ENCODE measurements at regions not wholly inside any gene's neighbourhood (a gene's known extent, or its start where the extent isn't known, plus 50 kb on each side); places are given as distances from the start of the nearest gene placed in this dataset.

- Mint-ChIP-seq H3K27me3 (no peaks in the 10 kb centered on the region), H3K36me3 (ENCODE audit: insufficient read depth) (no peaks in the 10 kb centered on the region)
- ATAC-seq (replicated peaks; ENCODE audit: extremely low read depth, poor library complexity, severe bottlenecking): no peak
Measured at GRCh38 chr18:75839041-75839440, 411.5 kb upstream of the SMIM21 start.

GRCh38 chr18:75837316-75837715 is 409.8 kb upstream of the SMIM21 start:
- H3K36me3 Mint-ChIP-seq (ENCODE audit: insufficient read depth): no peaks in the 10 kb centered on the region
- ATAC-seq (replicated peaks; ENCODE audit: extremely low read depth, poor library complexity, severe bottlenecking) (no peak), DNase-seq (ENCODE audit: low spot score in 2 of 2) (no peak)
- H3K4me3 Mint-ChIP-seq: no peak overlapping the region
- H3K27me3 Mint-ChIP-seq: no peaks in the 10 kb centered on the region
- H3K4me1 Mint-ChIP-seq: no peaks in the 10 kb centered on the region
- no peaks in the 10 kb centered on the region for H3K9me3 Mint-ChIP-seq
- no peak overlapping the region for H3K27ac Mint-ChIP-seq (ENCODE audit: low read depth)

More at GRCh38 chr18:75839041-75839440, 411.5 kb upstream of the SMIM21 start:
- H3K9me3 Mint-ChIP-seq: no peaks in the 10 kb centered on the region
- no peak overlapping the region for H3K4me3 Mint-ChIP-seq
- no peak overlapping the region for H3K27ac Mint-ChIP-seq (ENCODE audit: low read depth)
- no peaks in the 10 kb centered on the region for H3K4me1 Mint-ChIP-seq
- no peak for DNase-seq (ENCODE audit: low spot score in 2 of 2)

- Mint-ChIP-seq H3K9me3 (no peaks in the 10 kb centered on the region), H3K27ac (ENCODE audit: low read depth) (no peak overlapping the region), H3K27me3 (no peaks in the 10 kb centered on the region), H3K4me3 (no peak overlapping the region), H3K4me1 (no peaks in the 10 kb centered on the region), H3K36me3 (ENCODE audit: insufficient read depth) (no peaks in the 10 kb centered on the region)
- DNase-seq (ENCODE audit: low spot score in 2 of 2) (no peak), ATAC-seq (replicated peaks; ENCODE audit: extremely low read depth, poor library complexity, severe bottlenecking) (no peak)
Measured at GRCh38 chr18:75836516-75836915, 409.0 kb upstream of the SMIM21 start.

GRCh38 chr18:75831960-75832359 is 404.5 kb upstream of the SMIM21 start:
- H3K27ac Mint-ChIP-seq (ENCODE audit: low read depth): no peak overlapping the region
- ATAC-seq (replicated peaks; ENCODE audit: extremely low read depth, poor library complexity, severe bottlenecking) (no peak), DNase-seq (ENCODE audit: low spot score in 2 of 2) (no peak)
- no peak overlapping the region for H3K4me3 Mint-ChIP-seq
- H3K27me3 Mint-ChIP-seq: no peaks in the 10 kb centered on the region
- no peaks in the 10 kb centered on the region for H3K4me1 Mint-ChIP-seq
- H3K36me3 Mint-ChIP-seq (ENCODE audit: insufficient read depth): no peaks in the 10 kb centered on the region
- no peaks in the 10 kb centered on the region for H3K9me3 Mint-ChIP-seq

- no peak for DNase-seq (ENCODE audit: low spot score in 2 of 2)
- Mint-ChIP-seq H3K36me3 (ENCODE audit: insufficient read depth) (no peaks in the 10 kb centered on the region), H3K9me3 (peaks cover 8% of the 10 kb centered on the region), H3K27ac (ENCODE audit: low read depth) (no peak overlapping the region), H3K4me3 (no peak overlapping the region), H3K27me3 (no peaks in the 10 kb centered on the region), H3K4me1 (no peaks in the 10 kb centered on the region)
- ATAC-seq (replicated peaks; ENCODE audit: extremely low read depth, poor library complexity, severe bottlenecking): no peak
Measured at GRCh38 chr18:75830828-75831227, 403.3 kb upstream of the SMIM21 start.

- DNase-seq (ENCODE audit: low spot score in 2 of 2): no peak
- H3K9me3 Mint-ChIP-seq: peaks cover 9% of the 10 kb centered on the region
- no peak for ATAC-seq (replicated peaks; ENCODE audit: extremely low read depth, poor library complexity, severe bottlenecking)
- H3K36me3 Mint-ChIP-seq (ENCODE audit: insufficient read depth): no peaks in the 10 kb centered on the region
- no peak overlapping the region for H3K4me3 Mint-ChIP-seq
- H3K27me3 Mint-ChIP-seq: no peaks in the 10 kb centered on the region
- no peaks in the 10 kb centered on the region for H3K4me1 Mint-ChIP-seq
- no peak overlapping the region for H3K27ac Mint-ChIP-seq (ENCODE audit: low read depth)
Measured at GRCh38 chr18:75829091-75829490, 401.6 kb upstream of the SMIM21 start.

- no peaks in the 10 kb centered on the region for H3K36me3 Mint-ChIP-seq (ENCODE audit: insufficient read depth)
Measured at GRCh38 chr18:75828379-75828778, 400.9 kb upstream of the SMIM21 start.

GRCh38 chr18:75827751-75828287 is 400.3 kb upstream of the SMIM21 start:
- H3K4me1 Mint-ChIP-seq: no peaks in the 10 kb centered on the region
- no peak overlapping the region for H3K27ac Mint-ChIP-seq (ENCODE audit: low read depth)
- no peak for ATAC-seq (replicated peaks; ENCODE audit: extremely low read depth, poor library complexity, severe bottlenecking)
- peaks cover 9% of the 10 kb centered on the region for H3K9me3 Mint-ChIP-seq
- H3K4me3 Mint-ChIP-seq: no peak overlapping the region
- no peaks in the 10 kb centered on the region for H3K27me3 Mint-ChIP-seq
- no peak for DNase-seq (ENCODE audit: low spot score in 2 of 2)
- H3K36me3 Mint-ChIP-seq (ENCODE audit: insufficient read depth): no peaks in the 10 kb centered on the region

More at GRCh38 chr18:75828379-75828778, 400.9 kb upstream of the SMIM21 start:
- no peak overlapping the region for H3K4me3 Mint-ChIP-seq
- no peaks in the 10 kb centered on the region for H3K27me3 Mint-ChIP-seq
- H3K4me1 Mint-ChIP-seq: no peaks in the 10 kb centered on the region
- DNase-seq (ENCODE audit: low spot score in 2 of 2) (no peak), ATAC-seq (replicated peaks; ENCODE audit: extremely low read depth, poor library complexity, severe bottlenecking) (no peak)
- H3K27ac Mint-ChIP-seq (ENCODE audit: low read depth): no peak overlapping the region
- peaks cover 9% of the 10 kb centered on the region for H3K9me3 Mint-ChIP-seq

- ATAC-seq (replicated peaks; ENCODE audit: extremely low read depth, poor library complexity, severe bottlenecking) (no peak), DNase-seq (ENCODE audit: low spot score in 2 of 2) (no peak)
- no peak overlapping the region for H3K4me3 Mint-ChIP-seq
- peaks cover 16% of the 10 kb centered on the region for H3K9me3 Mint-ChIP-seq
- H3K27ac Mint-ChIP-seq (ENCODE audit: low read depth): no peak overlapping the region
- H3K4me1 Mint-ChIP-seq: no peaks in the 10 kb centered on the region
- H3K27me3 Mint-ChIP-seq: no peaks in the 10 kb centered on the region
- H3K36me3 Mint-ChIP-seq (ENCODE audit: insufficient read depth): no peaks in the 10 kb centered on the region
Measured at GRCh38 chr18:75824661-75825060, 397.2 kb upstream of the SMIM21 start.

GRCh38 chr18:75823471-75823870 is 396.0 kb upstream of the SMIM21 start:
- no peak for DNase-seq (ENCODE audit: low spot score in 2 of 2)
- H3K4me3 Mint-ChIP-seq: no peak overlapping the region

GRCh38 chr18:75818383-75818782 is 390.9 kb upstream of the SMIM21 start:
- Mint-ChIP-seq H3K4me1 (no peaks in the 10 kb centered on the region), H3K27me3 (no peaks in the 10 kb centered on the region), H3K36me3 (ENCODE audit: insufficient read depth) (no peaks in the 10 kb centered on the region), H3K4me3 (no peak overlapping the region), H3K9me3 (peaks cover 7% of the 10 kb centered on the region), H3K27ac (ENCODE audit: low read depth) (no peak overlapping the region)
- no peak for ATAC-seq (replicated peaks; ENCODE audit: extremely low read depth, poor library complexity, severe bottlenecking)
- DNase-seq (ENCODE audit: low spot score in 2 of 2): no peak

More at GRCh38 chr18:75823471-75823870, 396.0 kb upstream of the SMIM21 start:
- no peak overlapping the region for H3K27ac Mint-ChIP-seq (ENCODE audit: low read depth)
- ATAC-seq (replicated peaks; ENCODE audit: extremely low read depth, poor library complexity, severe bottlenecking): no peak
- H3K4me1 Mint-ChIP-seq: no peaks in the 10 kb centered on the region
- peaks cover 16% of the 10 kb centered on the region for H3K9me3 Mint-ChIP-seq
- no peaks in the 10 kb centered on the region for H3K27me3 Mint-ChIP-seq
- H3K36me3 Mint-ChIP-seq (ENCODE audit: insufficient read depth): no peaks in the 10 kb centered on the region

GRCh38 chr18:75815767-75816166 is 388.3 kb upstream of the SMIM21 start:
- Mint-ChIP-seq H3K27ac (ENCODE audit: low read depth) (no peak overlapping the region), H3K9me3 (peaks cover 12% of the 10 kb centered on the region), H3K27me3 (no peaks in the 10 kb centered on the region), H3K4me1 (no peaks in the 10 kb centered on the region), H3K36me3 (ENCODE audit: insufficient read depth) (no peaks in the 10 kb centered on the region), H3K4me3 (no peak overlapping the region)
- ATAC-seq (replicated peaks; ENCODE audit: extremely low read depth, poor library complexity, severe bottlenecking) (no peak), DNase-seq (ENCODE audit: low spot score in 2 of 2) (no peak)

- DNase-seq (ENCODE audit: low spot score in 2 of 2) (no peak), ATAC-seq (replicated peaks; ENCODE audit: extremely low read depth, poor library complexity, severe bottlenecking) (no peak)
- H3K4me1 Mint-ChIP-seq: no peaks in the 10 kb centered on the region
- H3K27me3 Mint-ChIP-seq: peaks cover 11% of the 10 kb centered on the region
- H3K27ac Mint-ChIP-seq (ENCODE audit: low read depth): no peak overlapping the region
- H3K36me3 Mint-ChIP-seq (ENCODE audit: insufficient read depth): no peaks in the 10 kb centered on the region
- H3K4me3 Mint-ChIP-seq: no peak overlapping the region
- H3K9me3 Mint-ChIP-seq: peaks cover 6% of the 10 kb centered on the region
Measured at GRCh38 chr18:75812761-75813160, 385.3 kb upstream of the SMIM21 start.
